IMR-90 (cell line): ENCODE measurements at regions not wholly inside any gene's neighbourhood (a gene's known extent, or its start where the extent isn't known, plus 50 kb on each side); places are given as distances from the start of the nearest gene placed in this dataset.

Source experiments
- ATAC-seq: fragments of 200-7000 bp; cut with Tn5 transposase; 2 replicates; pipeline ENCODE4 v1.9.1; 2020; ENCODE audit warnings: low read depth, mild to moderate bottlenecking, moderate library complexity
- BruUV-seq: library from RNA; stranded (reverse); fragments of 400-500 nt; replicated peaks from 2 replicates; lab custom pipeline; 2021; lab: Mats Ljungman, UMichigan
- CTCF ChIA-PET: fragments of 300-600 bp; formaldehyde crosslinking; extraction: SDS; loops from one replicate; lab custom pipeline; 2021; ENCODE audit warnings: antibody characterized with exemption; lab: Yijun Ruan, JAX
- POLR2A ChIA-PET: fragments of 300-600 bp; sonication (Branson Sonifier 250); formaldehyde crosslinking; loops from one replicate; lab custom pipeline; 2022; ENCODE audit warnings: antibody characterized with exemption; ENCODE audit not compliant: unreplicated experiment; lab: Charles Lee
- DNase-seq: peaks from one replicate; pipeline ENCODE4 v3.0.0; 2013
- H2AFZ ChIP-seq: replicated peaks from 2 replicates; pipeline ENCODE3; 2013; ENCODE audit warnings: low read length, mild to moderate bottlenecking; ENCODE audit not compliant: poor library complexity
- H2AK5ac ChIP-seq: 2 replicates; pipeline ENCODE4 v1.6.1; 2013; ENCODE audit warnings: low read depth, low read length, inconsistent platforms
- H2AK9ac ChIP-seq: replicated peaks from 2 replicates; pipeline ENCODE3; 2013; ENCODE audit warnings: mild to moderate bottlenecking, low read depth, low read length, moderate library complexity; ENCODE audit not compliant: poor library complexity
- H2BK120ac ChIP-seq: 2 replicates; pipeline ENCODE4 v1.6.1; 2013; ENCODE audit warnings: low read depth, low read length, inconsistent platforms
- H2BK15ac ChIP-seq: 3 replicates; pipeline ENCODE4 v1.6.1; 2013; ENCODE audit warnings: low read depth, low read length, inconsistent platforms
- H2BK20ac ChIP-seq: 2 replicates; pipeline ENCODE4 v1.6.1; 2013; ENCODE audit warnings: low read depth, mild to moderate bottlenecking, inconsistent platforms, low read length, moderate library complexity
- H2BK5ac ChIP-seq: 2 replicates; pipeline ENCODE4 v1.6.1; 2013; ENCODE audit warnings: mild to moderate bottlenecking, low read depth, low read length, inconsistent platforms; ENCODE audit not compliant: poor library complexity, severe bottlenecking
- H3K14ac ChIP-seq: replicated peaks from 2 replicates; pipeline ENCODE4 v1.6.1; 2013; ENCODE audit warnings: low read depth, low read length, inconsistent platforms
- H3K18ac ChIP-seq: 2 replicates; pipeline ENCODE4 v1.6.1; 2013; ENCODE audit warnings: low read depth, low read length, control low read depth
- H3K23ac ChIP-seq: 2 replicates; pipeline ENCODE4 v1.6.1; 2013; ENCODE audit warnings: low read depth, low read length, inconsistent platforms
- H3K27ac ChIP-seq: 2 replicates; pipeline ENCODE4 v1.5.1; 2013; ENCODE audit warnings: mild to moderate bottlenecking, control low read depth, low read length; ENCODE audit not compliant: insufficient read depth
- H3K27me3 ChIP-seq: 2 replicates; pipeline ENCODE4 v1.6.1; 2013; ENCODE audit warnings: low read length; ENCODE audit not compliant: control insufficient read depth, insufficient read depth
- H3K36me3 ChIP-seq: 2 replicates; pipeline ENCODE4 v1.6.1; 2013; ENCODE audit warnings: low read length, mixed read lengths; ENCODE audit not compliant: control insufficient read depth, insufficient read depth
- H3K4ac ChIP-seq: 2 replicates; pipeline ENCODE4 v1.6.1; 2013; ENCODE audit warnings: low read depth, low read length, inconsistent platforms
- H3K4me1 ChIP-seq: 2 replicates; pipeline ENCODE4 v1.6.1; 2013; ENCODE audit warnings: low read length, mixed read lengths; ENCODE audit not compliant: control insufficient read depth, insufficient read depth
- H3K4me2 ChIP-seq: 2 replicates; pipeline ENCODE4 v1.6.1; 2013; ENCODE audit warnings: low read depth, mild to moderate bottlenecking, control low read depth, low read length, moderate library complexity
- H3K4me3 ChIP-seq: 2 replicates; pipeline ENCODE4 v1.5.1; 2013; ENCODE audit warnings: low read depth, mild to moderate bottlenecking, control low read depth, low read length, moderate library complexity; ENCODE audit not compliant: insufficient read depth
- H3K56ac ChIP-seq: 2 replicates; pipeline ENCODE4 v1.6.1; 2013; ENCODE audit warnings: low read length, inconsistent platforms; ENCODE audit not compliant: insufficient read depth; ENCODE audit errors: extremely low read depth
- H3K79me1 ChIP-seq, 2 experiments: 2 replicates each; pipeline ENCODE4 v1.6.1; 2013; ENCODE audit warnings: low read length in 2 of 2, inconsistent platforms in 1 of 2, low read depth in 1 of 2
- H3K9ac ChIP-seq: 2 replicates; pipeline ENCODE4 v1.6.1; 2013; ENCODE audit warnings: low read depth, low read length, control low read depth
- H3K9me1 ChIP-seq: 2 replicates; pipeline ENCODE4 v1.6.1; 2013; ENCODE audit warnings: low read length, inconsistent platforms; ENCODE audit not compliant: insufficient read depth
- H3K9me3 ChIP-seq: 2 replicates; pipeline ENCODE4 v1.6.1; 2013; ENCODE audit warnings: low read length; ENCODE audit not compliant: control insufficient read depth, insufficient read depth
- H4K20me1 ChIP-seq: 2 replicates; pipeline ENCODE4 v1.6.1; 2013; ENCODE audit warnings: low read length, inconsistent platforms; ENCODE audit not compliant: insufficient read depth
- H4K5ac ChIP-seq: 2 replicates; pipeline ENCODE4 v1.6.1; 2013; ENCODE audit warnings: mild to moderate bottlenecking, low read depth, low read length, control low read depth
- H4K8ac ChIP-seq, 2 experiments: 2 replicates each; pipeline ENCODE4 v1.6.1; 2013; ENCODE audit warnings: low read depth in 2 of 2, low read length in 2 of 2, control low read depth in 1 of 2, inconsistent platforms in 1 of 2
- H4K91ac ChIP-seq: 2 replicates; pipeline ENCODE4 v1.6.1; 2013; ENCODE audit warnings: low read depth, low read length, inconsistent platforms; ENCODE audit not compliant: insufficient read depth
- BHLHE40 ChIP-seq: fragments of 150-350 bp; IDR thresholded peaks from 2 replicates; pipeline ENCODE4 v1.6.1; 2016; ENCODE audit warnings: mild to moderate bottlenecking, low read depth, low read length
- CEBPB ChIP-seq: IDR thresholded peaks from 2 replicates; pipeline ENCODE4 v1.6.1; 2012; ENCODE audit warnings: low read depth, low read length, improper control_type of control experiment
- CHD1 ChIP-seq: IDR thresholded peaks from 2 replicates; pipeline ENCODE4 v1.6.1; 2012; ENCODE audit warnings: low read depth, low read length, improper control_type of control experiment
- CTCF ChIP-seq: conservative IDR thresholded peaks from 2 replicates; pipeline ENCODE4 v1.5.1; 2012; ENCODE audit warnings: mild to moderate bottlenecking, low read depth, low read length, improper control_type of control experiment
- FOS ChIP-seq: fragments of 150-350 bp; IDR thresholded peaks from 2 replicates; pipeline ENCODE4 v1.6.1; 2016; ENCODE audit warnings: low read depth, low read length
- MXI1 ChIP-seq: IDR thresholded peaks from 2 replicates; pipeline ENCODE4 v1.6.1; 2012; ENCODE audit warnings: low read depth, mild to moderate bottlenecking, low read length, moderate library complexity, borderline replicate concordance
- POLR2A ChIP-seq: IDR thresholded peaks from 2 replicates; pipeline ENCODE4 v1.6.1; 2012; ENCODE audit warnings: mild to moderate bottlenecking, low read depth, low read length
- RAD21 ChIP-seq: IDR thresholded peaks from 2 replicates; pipeline ENCODE4 v1.6.1; 2012; ENCODE audit warnings: low read length, improper control_type of control experiment
- RCOR1 ChIP-seq: IDR thresholded peaks from 2 replicates; pipeline ENCODE4 v1.6.1; 2012; ENCODE audit warnings: mild to moderate bottlenecking, low read length, improper control_type of control experiment; ENCODE audit not compliant: insufficient replicate concordance
- RFX5 ChIP-seq: IDR thresholded peaks from 2 replicates; pipeline ENCODE4 v1.8.0; 2012; ENCODE audit warnings: low read depth, mild to moderate bottlenecking, low read length, moderate library complexity
- SMC3 ChIP-seq: fragments of 150-350 bp; IDR thresholded peaks from 2 replicates; pipeline ENCODE4 v1.6.1; 2016; ENCODE audit warnings: low read depth, mild to moderate bottlenecking, antibody characterized with exemption, low read length, moderate library complexity
- USF2 ChIP-seq: fragments of 150-350 bp; IDR thresholded peaks from 2 replicates; pipeline ENCODE4 v1.6.1; 2017; ENCODE audit warnings: mild to moderate bottlenecking, antibody characterized with exemption, low read length, low read depth
- WGBS, 2 experiments: methylation state at CpG; one replicate each; pipeline versions ENCODE4 v1.1.5 to v1.1.7; 2013; ENCODE audit warnings: missing lambda C conversion rate in 2 of 2; ENCODE audit not compliant: insufficient read length in 1 of 2; ENCODE audit errors: extremely low coverage in 2 of 2; 5-methylcytosine and 5-hydroxymethylcytosine counted together
- dilution Hi-C: fragments of 300-500 bp; cut with HindIII; formaldehyde crosslinking; loops from one replicate; pipeline ENCODE4 v1.14.3; 2018; ENCODE audit warnings: low sequenced_read_pairs; ENCODE audit not compliant: unreplicated experiment
- in situ Hi-C: fragments of 300-500 bp; cut with MboI; formaldehyde crosslinking; loops from 3 replicates; pipeline ENCODE4 v1.14.3; 2019; ENCODE audit warnings: low sequenced_read_pairs, inconsistent platforms, mixed read lengths
- intact Hi-C: fragments of 100-400 bp; cut with micrococcal nuclease; formaldehyde crosslinking; loops from 2 replicates; pipeline ENCODE4 v1.10.0; 2022

- WGBS, 2 experiments: 100% methylated on average over 1 of the region's 3 CpGs; no CpG with 5 or more reads in 1 of the 2 experiments
Measured at GRCh38 chr9:78918976-78919375, 622.1 kb downstream of the PSAT1 start.

More at GRCh38 chr9:78918976-78919375, 622.1 kb downstream of the PSAT1 start:
- in situ Hi-C loops: no loop called here
- dilution Hi-C loops: no loop called here
- H3K4me2 ChIP-seq: no peak overlapping the region
- H4K20me1 ChIP-seq: no peaks in the 10 kb centered on the region; the same call in 1 of the 2 replicates
- no peak overlapping the region for H4K5ac ChIP-seq
- H2BK5ac ChIP-seq: no peak overlapping the region
- no peaks in the 10 kb centered on the region for H3K9me1 ChIP-seq
- no peaks in the 10 kb centered on the region for H3K4me1 ChIP-seq
- no peak overlapping the region for H4K91ac ChIP-seq
- H2BK120ac ChIP-seq: no peak overlapping the region
- H2AK9ac ChIP-seq: no peak overlapping the region
- H2AK5ac ChIP-seq: no peak overlapping the region
- no peak overlapping the region for H3K4me3 ChIP-seq
- no peak overlapping the region for H3K9ac ChIP-seq
- peaks cover 7% of the 10 kb centered on the region; the same call in 1 of the 2 replicates for H3K9me3 ChIP-seq
- intact Hi-C loops: no loop called here
- H2BK15ac ChIP-seq: no peak overlapping the region
- no peak for ATAC-seq
- TF ChIP-seq POLR2A (no peak), CHD1 (no peak), CTCF (no peak), BHLHE40 (no peak), FOS (no peak), USF2 (no peak), RFX5 (no peak), MXI1 (no peak), SMC3 (no peak), CEBPB (no peak), RCOR1 (no peak), RAD21 (no peak)
- H3K18ac ChIP-seq: no peak overlapping the region
- no peak overlapping the region for H3K27ac ChIP-seq
- H2BK20ac ChIP-seq: no peak overlapping the region
- no peak overlapping the region for H2AFZ ChIP-seq
- ChIA-PET CTCF (no interaction called here), POLR2A (no interaction called here)
- no peak overlapping the region for H3K14ac ChIP-seq
- H3K23ac ChIP-seq: no peak overlapping the region
- no peak overlapping the region for H3K56ac ChIP-seq
- H3K27me3 ChIP-seq: no peaks in the 10 kb centered on the region
- no peak overlapping the region for H3K4ac ChIP-seq
- DNase-seq: no peak
- H3K79me1 ChIP-seq: no peaks in the 10 kb centered on the region
- no peaks in the 10 kb centered on the region for H3K36me3 ChIP-seq
- H4K8ac ChIP-seq: no peak overlapping the region
- no TSS peak for BruUV-seq
